Liver (tissue), 3 donors: ENCODE measurements at regions not wholly inside any gene's neighbourhood (a gene's known extent, or its start where the extent isn't known, plus 50 kb on each side); places are given as distances from the start of the nearest gene placed in this dataset.

Experiments used
- GABPA ChIP-seq, 2 donors: IDR thresholded peaks in 1 of 2; conservative IDR thresholded peaks in 1 of 2; 2 replicates each; pipeline ENCODE4 v1.6.1; 2016; ENCODE audit warnings: antibody characterized with exemption in 2 of 2, mild to moderate bottlenecking in 1 of 2, moderate library complexity in 1 of 2
- TF ChIP-seq, protein P1 (sequence below): fragments of 150-350 bp; IDR thresholded peaks from 2 replicates; pipeline ENCODE4 v1.5.1; 2017; ENCODE audit warnings: improper control_type of control experiment, low read depth, low read length; ENCODE audit not compliant: missing input control
- TF ChIP-seq, protein P2 (sequence below): IDR thresholded peaks from 2 replicates; pipeline ENCODE4 v1.6.1; 2016; ENCODE audit warnings: antibody characterized with exemption, mild to moderate bottlenecking
- TF ChIP-seq, protein P3 (sequence below): IDR thresholded peaks from 2 replicates; pipeline ENCODE4 v1.6.1; 2016; ENCODE audit warnings: antibody characterized with exemption
- donor health status: healthy.
- donor health status: healthy.

DNA sequence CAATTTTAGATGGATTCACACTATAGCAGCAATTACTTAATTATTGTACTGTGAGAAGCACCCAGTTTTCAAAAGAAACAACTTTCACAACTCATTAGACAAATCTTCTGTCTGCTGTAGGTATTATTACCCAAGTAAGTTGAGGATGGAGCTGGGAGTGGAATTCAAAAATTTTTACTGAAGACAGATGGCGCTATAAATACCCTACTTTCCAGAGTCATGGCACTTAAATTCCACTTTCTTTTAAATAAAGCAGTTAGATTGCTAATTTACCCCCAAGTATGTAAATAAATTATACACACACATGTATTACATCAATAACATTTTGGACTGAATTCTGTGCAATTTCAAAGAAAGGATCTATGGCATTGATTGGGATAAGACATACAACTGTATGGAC is 166.8 kb downstream of the FTCDNL1 start:
- TF ChIP-seq, protein P1, sequence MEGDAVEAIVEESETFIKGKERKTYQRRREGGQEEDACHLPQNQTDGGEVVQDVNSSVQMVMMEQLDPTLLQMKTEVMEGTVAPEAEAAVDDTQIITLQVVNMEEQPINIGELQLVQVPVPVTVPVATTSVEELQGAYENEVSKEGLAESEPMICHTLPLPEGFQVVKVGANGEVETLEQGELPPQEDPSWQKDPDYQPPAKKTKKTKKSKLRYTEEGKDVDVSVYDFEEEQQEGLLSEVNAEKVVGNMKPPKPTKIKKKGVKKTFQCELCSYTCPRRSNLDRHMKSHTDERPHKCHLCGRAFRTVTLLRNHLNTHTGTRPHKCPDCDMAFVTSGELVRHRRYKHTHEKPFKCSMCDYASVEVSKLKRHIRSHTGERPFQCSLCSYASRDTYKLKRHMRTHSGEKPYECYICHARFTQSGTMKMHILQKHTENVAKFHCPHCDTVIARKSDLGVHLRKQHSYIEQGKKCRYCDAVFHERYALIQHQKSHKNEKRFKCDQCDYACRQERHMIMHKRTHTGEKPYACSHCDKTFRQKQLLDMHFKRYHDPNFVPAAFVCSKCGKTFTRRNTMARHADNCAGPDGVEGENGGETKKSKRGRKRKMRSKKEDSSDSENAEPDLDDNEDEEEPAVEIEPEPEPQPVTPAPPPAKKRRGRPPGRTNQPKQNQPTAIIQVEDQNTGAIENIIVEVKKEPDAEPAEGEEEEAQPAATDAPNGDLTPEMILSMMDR, result no peak
- TF ChIP-seq, protein P2, sequence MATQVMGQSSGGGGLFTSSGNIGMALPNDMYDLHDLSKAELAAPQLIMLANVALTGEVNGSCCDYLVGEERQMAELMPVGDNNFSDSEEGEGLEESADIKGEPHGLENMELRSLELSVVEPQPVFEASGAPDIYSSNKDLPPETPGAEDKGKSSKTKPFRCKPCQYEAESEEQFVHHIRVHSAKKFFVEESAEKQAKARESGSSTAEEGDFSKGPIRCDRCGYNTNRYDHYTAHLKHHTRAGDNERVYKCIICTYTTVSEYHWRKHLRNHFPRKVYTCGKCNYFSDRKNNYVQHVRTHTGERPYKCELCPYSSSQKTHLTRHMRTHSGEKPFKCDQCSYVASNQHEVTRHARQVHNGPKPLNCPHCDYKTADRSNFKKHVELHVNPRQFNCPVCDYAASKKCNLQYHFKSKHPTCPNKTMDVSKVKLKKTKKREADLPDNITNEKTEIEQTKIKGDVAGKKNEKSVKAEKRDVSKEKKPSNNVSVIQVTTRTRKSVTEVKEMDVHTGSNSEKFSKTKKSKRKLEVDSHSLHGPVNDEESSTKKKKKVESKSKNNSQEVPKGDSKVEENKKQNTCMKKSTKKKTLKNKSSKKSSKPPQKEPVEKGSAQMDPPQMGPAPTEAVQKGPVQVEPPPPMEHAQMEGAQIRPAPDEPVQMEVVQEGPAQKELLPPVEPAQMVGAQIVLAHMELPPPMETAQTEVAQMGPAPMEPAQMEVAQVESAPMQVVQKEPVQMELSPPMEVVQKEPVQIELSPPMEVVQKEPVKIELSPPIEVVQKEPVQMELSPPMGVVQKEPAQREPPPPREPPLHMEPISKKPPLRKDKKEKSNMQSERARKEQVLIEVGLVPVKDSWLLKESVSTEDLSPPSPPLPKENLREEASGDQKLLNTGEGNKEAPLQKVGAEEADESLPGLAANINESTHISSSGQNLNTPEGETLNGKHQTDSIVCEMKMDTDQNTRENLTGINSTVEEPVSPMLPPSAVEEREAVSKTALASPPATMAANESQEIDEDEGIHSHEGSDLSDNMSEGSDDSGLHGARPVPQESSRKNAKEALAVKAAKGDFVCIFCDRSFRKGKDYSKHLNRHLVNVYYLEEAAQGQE, result no peak
- TF ChIP-seq, protein P3, sequence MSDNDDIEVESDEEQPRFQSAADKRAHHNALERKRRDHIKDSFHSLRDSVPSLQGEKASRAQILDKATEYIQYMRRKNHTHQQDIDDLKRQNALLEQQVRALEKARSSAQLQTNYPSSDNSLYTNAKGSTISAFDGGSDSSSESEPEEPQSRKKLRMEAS, result no peak
- no peak for TF ChIP-seq GABPA (IDR thresholded peaks at IDR 0.05 in 1 of 2, conservative IDR thresholded peaks at IDR 0.05 in 1 of 2)
